Uterus (tissue), 2 donors: ENCODE measurements at regions not wholly inside any gene's neighbourhood (a gene's known extent, or its start where the extent isn't known, plus 50 kb on each side); places are given as distances from the start of the nearest gene placed in this dataset.

ENCODE experiments used
- POLR2A ChIP-seq, 2 donors: fragments of 450-650 bp; IDR thresholded peaks; one replicate each; pipeline ENCODE4 v1.6.1; 2016; ENCODE audit warnings: antibody characterized with exemption in 2 of 2, mild to moderate bottlenecking in 1 of 2, moderate library complexity in 1 of 2
- TF ChIP-seq, protein P1 (sequence below), 4 experiments: fragments of 200-600 bp in 2 of 4; fragments of 450-650 bp in 2 of 4; sonication (generic) in 2 of 4; IDR thresholded peaks; one replicate each; pipeline ENCODE4 v1.5.1; 2016 to 2019; ENCODE audit warnings: antibody characterized with exemption in 4 of 4, mild to moderate bottlenecking in 2 of 4, moderate library complexity in 1 of 4

DNA sequence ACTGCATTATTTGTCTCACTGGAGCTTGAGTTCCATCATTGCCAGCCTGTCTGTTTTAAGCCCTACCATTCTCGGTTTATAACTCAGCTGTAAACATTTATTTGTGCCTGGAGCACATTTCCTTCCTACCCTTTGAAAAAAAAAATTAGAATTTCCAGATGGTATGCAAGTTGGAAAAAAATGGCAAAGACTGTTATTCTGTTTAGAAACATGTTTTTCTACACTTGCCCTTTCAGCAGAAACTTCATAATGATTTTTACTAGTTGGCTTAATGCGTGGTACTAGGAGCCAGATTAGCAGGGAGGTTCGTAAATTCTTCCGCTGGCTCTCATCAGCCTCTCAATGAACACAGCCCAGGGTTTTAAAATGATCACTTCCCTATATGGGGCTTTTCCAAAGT, 238.8 kb upstream of the WWC1 start:
- TF ChIP-seq, protein P1, sequence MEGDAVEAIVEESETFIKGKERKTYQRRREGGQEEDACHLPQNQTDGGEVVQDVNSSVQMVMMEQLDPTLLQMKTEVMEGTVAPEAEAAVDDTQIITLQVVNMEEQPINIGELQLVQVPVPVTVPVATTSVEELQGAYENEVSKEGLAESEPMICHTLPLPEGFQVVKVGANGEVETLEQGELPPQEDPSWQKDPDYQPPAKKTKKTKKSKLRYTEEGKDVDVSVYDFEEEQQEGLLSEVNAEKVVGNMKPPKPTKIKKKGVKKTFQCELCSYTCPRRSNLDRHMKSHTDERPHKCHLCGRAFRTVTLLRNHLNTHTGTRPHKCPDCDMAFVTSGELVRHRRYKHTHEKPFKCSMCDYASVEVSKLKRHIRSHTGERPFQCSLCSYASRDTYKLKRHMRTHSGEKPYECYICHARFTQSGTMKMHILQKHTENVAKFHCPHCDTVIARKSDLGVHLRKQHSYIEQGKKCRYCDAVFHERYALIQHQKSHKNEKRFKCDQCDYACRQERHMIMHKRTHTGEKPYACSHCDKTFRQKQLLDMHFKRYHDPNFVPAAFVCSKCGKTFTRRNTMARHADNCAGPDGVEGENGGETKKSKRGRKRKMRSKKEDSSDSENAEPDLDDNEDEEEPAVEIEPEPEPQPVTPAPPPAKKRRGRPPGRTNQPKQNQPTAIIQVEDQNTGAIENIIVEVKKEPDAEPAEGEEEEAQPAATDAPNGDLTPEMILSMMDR (IDR thresholded peaks at IDR 0.05) = no peak
- no peak for TF ChIP-seq POLR2A (IDR thresholded peaks at IDR 0.05)
